GM23248 (cell line): ENCODE measurements at regions not wholly inside any gene's neighbourhood (a gene's known extent, or its start where the extent isn't known, plus 50 kb on each side); places are given as distances from the start of the nearest gene placed in this dataset.

Experiments used
- DNase-seq: peaks from one replicate; pipeline ENCODE4 v3.0.0-alpha.2; 2015
- H2AFZ ChIP-seq: fragments of 200-600 bp; sonication (generic); 2 replicates; pipeline ENCODE4 v1.6.1; 2016; ENCODE audit warnings: antibody characterized with exemption
- H3F3A ChIP-seq: fragments of 200-600 bp; sonication (generic); 2 replicates; pipeline ENCODE4 v1.6.1; 2016; ENCODE audit warnings: mild to moderate bottlenecking, antibody characterized with exemption, mixed run types; ENCODE audit not compliant: insufficient read depth
- H3K27ac ChIP-seq: fragments of 200-600 bp; sonication (generic); 2 replicates; pipeline ENCODE4 v1.5.1; 2016; ENCODE audit warnings: mild to moderate bottlenecking
- H3K27me3 ChIP-seq: fragments of 200-600 bp; sonication (generic); replicated peaks from 2 replicates; pipeline ENCODE4 v1.6.1; 2016; ENCODE audit warnings: mild to moderate bottlenecking; ENCODE audit not compliant: insufficient read depth
- H3K36me3 ChIP-seq: fragments of 200-600 bp; sonication (generic); 2 replicates; pipeline ENCODE4 v1.6.1; 2016; ENCODE audit warnings: low read depth, mild to moderate bottlenecking
- H3K4me1 ChIP-seq: fragments of 200-600 bp; sonication (generic); 2 replicates; pipeline ENCODE4 v1.6.1; 2016; ENCODE audit warnings: mild to moderate bottlenecking; ENCODE audit not compliant: insufficient read depth
- H3K4me2 ChIP-seq: fragments of 200-600 bp; sonication (generic); one replicate; pipeline ENCODE4 v1.6.1; 2016; ENCODE audit warnings: mild to moderate bottlenecking; ENCODE audit not compliant: unreplicated experiment
- H3K4me3 ChIP-seq: fragments of 200-600 bp; sonication (generic); 2 replicates; pipeline ENCODE4 v1.5.1; 2016; ENCODE audit warnings: mild to moderate bottlenecking
- H3K79me2 ChIP-seq: fragments of 200-600 bp; sonication (generic); 2 replicates; pipeline ENCODE4 v1.6.1; 2016; ENCODE audit warnings: mild to moderate bottlenecking; ENCODE audit not compliant: insufficient read depth
- H3K9ac ChIP-seq: fragments of 200-600 bp; sonication (generic); 2 replicates; pipeline ENCODE4 v1.6.1; 2016; ENCODE audit warnings: mild to moderate bottlenecking
- H3K9me2 ChIP-seq: fragments of 200-600 bp; sonication (generic); 2 replicates; pipeline ENCODE4 v1.6.1; 2016; ENCODE audit warnings: mixed run types, mild to moderate bottlenecking, moderate library complexity; ENCODE audit not compliant: insufficient read depth
- H3K9me3 ChIP-seq: fragments of 200-600 bp; sonication (generic); one replicate; pipeline ENCODE4 v1.6.1; 2017; ENCODE audit warnings: low read depth
- H4K20me1 ChIP-seq: fragments of 200-600 bp; sonication (generic); 2 replicates; pipeline ENCODE4 v1.6.0; 2016; ENCODE audit not compliant: insufficient read depth
- EZH2 ChIP-seq: fragments of 200-600 bp; sonication (generic); IDR thresholded peaks from 2 replicates; pipeline ENCODE4 v1.6.1; 2018; ENCODE audit warnings: antibody characterized with exemption, mild to moderate bottlenecking; ENCODE audit not compliant: insufficient read depth, poor library complexity, severe bottlenecking
- EZH2phosphoT487 ChIP-seq: fragments of 200-600 bp; sonication (generic); IDR thresholded peaks from 2 replicates; pipeline ENCODE4 v1.6.1; 2018; ENCODE audit warnings: antibody characterized with exemption, moderate library complexity, mild to moderate bottlenecking, low read depth; ENCODE audit not compliant: insufficient read depth
- WGBS, 2 experiments: methylation state at CpG; one replicate each; pipeline ENCODE4 v1.1.6; 2015 to 2017; ENCODE audit warnings: low lambda C conversion rate in 2 of 2, low coverage in 1 of 2; ENCODE audit errors: missing lambda C conversion rate in 2 of 2; 5-methylcytosine and 5-hydroxymethylcytosine counted together
- in situ Hi-C: fragments of 300-500 bp; cut with MboI; formaldehyde crosslinking; loops from 2 replicates; pipeline ENCODE4 v1.15.0; 2020

DNA sequence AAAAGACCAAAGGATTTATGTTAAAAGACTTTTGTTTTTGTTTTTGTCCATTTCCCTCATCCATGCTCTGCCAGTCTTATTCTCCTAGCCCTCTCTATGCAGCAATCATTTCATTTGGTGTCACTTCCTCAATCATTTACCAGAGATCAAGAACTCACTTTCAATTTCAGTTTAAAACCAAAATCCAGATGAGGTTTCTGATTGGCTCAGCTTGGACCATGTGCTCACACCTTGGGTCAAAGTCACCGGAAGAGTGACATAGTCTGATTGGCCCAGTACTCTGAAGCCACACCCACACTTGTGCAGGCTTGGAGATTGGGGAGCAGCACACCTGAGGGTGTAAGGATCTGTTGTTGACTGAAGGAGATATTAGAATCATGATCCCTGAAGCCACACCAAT, 79.6 kb downstream of the TLR4 start:
- Histone ChIP-seq H3K27me3 (no peaks in the 10 kb centered on the region), H3K4me3 (peak overlapping the region; percentile 78), H4K20me1 (no peaks in the 10 kb centered on the region), H3K4me2 (peak overlapping the region; percentile 87), H3K36me3 (no peaks in the 10 kb centered on the region), H3K4me1 (peaks cover 12% of the 10 kb centered on the region), H3K79me2 (no peaks in the 10 kb centered on the region), H3K27ac (peak overlapping the region; percentile 68; the same call in 1 of the 2 replicates), H3K9me3 (no peaks in the 10 kb centered on the region), H3F3A (peaks cover 17% of the 10 kb centered on the region), H3K9ac (no peak overlapping the region), H2AFZ (peak overlapping the region; percentile 82; the same call in 1 of the 2 replicates), H3K9me2 (no peaks in the 10 kb centered on the region)
- no peak for DNase-seq
- 100% methylated on average over 1 of the region's 1 CpG for WGBS, 2 experiments
- TF ChIP-seq EZH2 (no peak), EZH2phosphoT487 (no peak)
- in situ Hi-C loops: loop anchor here (10.0 kb wide), 1 partner anchor 1581 kb away; the partner anchor contains the start of gene BRINP1

DNA sequence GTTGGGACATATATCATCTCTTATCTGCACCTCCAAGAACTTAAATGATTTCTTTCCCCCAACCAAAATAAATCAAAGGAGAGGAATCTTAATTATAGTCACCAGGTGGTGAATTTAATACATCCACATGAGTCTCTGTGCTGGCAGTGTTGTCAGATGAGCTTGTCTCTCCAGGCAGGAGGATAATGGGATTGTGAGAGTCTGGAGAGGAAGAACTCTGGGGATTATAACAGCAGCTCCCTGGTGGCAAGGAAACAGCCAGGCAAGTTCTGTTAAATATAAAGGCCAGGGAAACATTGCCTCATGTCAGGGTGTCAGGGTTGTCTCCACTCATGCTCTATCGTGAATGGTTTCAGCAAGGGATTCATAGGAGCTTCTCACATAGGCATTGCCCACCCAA, 80.8 kb downstream of the TLR4 start:
- Histone ChIP-seq H2AFZ (no peak overlapping the region), H3K27ac (no peak overlapping the region), H3K4me2 (no peak overlapping the region), H4K20me1 (no peaks in the 10 kb centered on the region), H3K27me3 (no peaks in the 10 kb centered on the region), H3K4me1 (peaks cover 12% of the 10 kb centered on the region), H3K4me3 (no peak overlapping the region), H3K79me2 (no peaks in the 10 kb centered on the region), H3K36me3 (no peaks in the 10 kb centered on the region), H3K9me2 (no peaks in the 10 kb centered on the region), H3F3A (peaks cover 17% of the 10 kb centered on the region), H3K9ac (no peak overlapping the region), H3K9me3 (no peaks in the 10 kb centered on the region)
- WGBS, 2 experiments: 77 to 80% methylated on average over 1 of the region's 1 CpG
- TF ChIP-seq EZH2: no peak
- no peak for TF ChIP-seq EZH2phosphoT487
- no peak for DNase-seq
- in situ Hi-C loops: loop anchor here (10.0 kb wide), 1 partner anchor 1580 kb away; the partner anchor contains the start of gene BRINP1

DNA sequence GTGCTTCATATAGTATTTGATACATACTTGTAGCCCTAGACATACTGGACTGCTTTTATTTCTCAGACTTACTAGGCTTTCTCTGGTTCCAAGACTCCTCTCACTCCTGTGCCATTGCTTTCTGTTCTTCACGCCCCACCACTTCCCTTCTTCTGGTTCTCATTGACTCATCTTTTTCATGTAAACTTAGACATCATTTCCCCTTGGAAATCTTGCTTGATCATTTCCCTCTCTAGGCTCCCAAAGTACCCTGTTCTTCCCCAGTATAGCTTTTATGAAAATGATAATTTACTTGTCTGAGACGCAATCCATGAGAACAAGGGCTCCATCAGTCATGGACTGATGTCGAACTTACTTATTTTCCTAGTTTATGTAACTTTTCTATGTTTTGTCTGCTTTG, 83.5 kb downstream of the TLR4 start:
- no peak overlapping the region for H2AFZ ChIP-seq
- no peak for DNase-seq
- in situ Hi-C loops: loop anchor here (10.0 kb wide), 1 partner anchor 1577 kb away; the partner anchor contains the start of gene BRINP1
- H3K27me3 ChIP-seq: no peaks in the 10 kb centered on the region
- no peaks in the 10 kb centered on the region for H3K9me2 ChIP-seq
- H3F3A ChIP-seq: peaks cover 13% of the 10 kb centered on the region
- peaks cover 8% of the 10 kb centered on the region for H3K4me1 ChIP-seq
- no peak overlapping the region for H3K4me3 ChIP-seq
- H3K79me2 ChIP-seq: no peaks in the 10 kb centered on the region
- H3K27ac ChIP-seq: no peak overlapping the region
- H3K36me3 ChIP-seq: no peaks in the 10 kb centered on the region
- WGBS, 2 experiments: 63 to 73% methylated on average over 3 of the region's 3 CpGs
- H3K9me3 ChIP-seq: no peaks in the 10 kb centered on the region
- H3K9ac ChIP-seq: no peak overlapping the region
- no peaks in the 10 kb centered on the region for H4K20me1 ChIP-seq
- TF ChIP-seq EZH2 (no peak), EZH2phosphoT487 (no peak)
- H3K4me2 ChIP-seq: no peak overlapping the region

DNA sequence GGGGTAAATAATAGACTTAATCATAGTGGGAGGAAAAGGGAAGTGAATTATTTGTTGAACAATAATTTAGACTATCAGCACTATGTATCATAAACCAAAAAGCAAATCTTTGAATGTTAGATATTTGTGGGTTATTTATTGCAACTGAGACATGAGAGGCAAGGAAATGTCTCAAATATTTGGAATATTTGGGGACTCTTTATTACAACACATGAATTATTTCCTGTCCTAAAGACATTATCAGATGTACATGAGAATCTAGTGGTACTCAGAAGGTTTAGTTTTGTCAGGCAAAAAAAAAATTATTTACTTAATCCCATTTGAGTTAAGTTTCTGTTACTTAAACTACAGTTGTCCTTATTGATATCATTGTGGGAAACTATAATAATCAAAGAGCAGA, 91.1 kb downstream of the TLR4 start:
- H3K4me2 ChIP-seq: no peak overlapping the region
- H3K27ac ChIP-seq: no peak overlapping the region
- no peaks in the 10 kb centered on the region for H3K9me3 ChIP-seq
- H3K4me1 ChIP-seq: peaks cover 11% of the 10 kb centered on the region; the same call in 1 of the 2 replicates
- no peaks in the 10 kb centered on the region for H3K36me3 ChIP-seq
- no peaks in the 10 kb centered on the region for H4K20me1 ChIP-seq
- TF ChIP-seq EZH2phosphoT487: no peak
- TF ChIP-seq EZH2: no peak
- no peak overlapping the region for H2AFZ ChIP-seq
- H3K79me2 ChIP-seq: no peaks in the 10 kb centered on the region
- no peak overlapping the region for H3K9ac ChIP-seq
- in situ Hi-C loops: no loop called here
- peaks cover 5% of the 10 kb centered on the region; the same call in 1 of the 2 replicates for H3K9me2 ChIP-seq
- DNase-seq: no peak
- H3K4me3 ChIP-seq: no peak overlapping the region
- H3K27me3 ChIP-seq: no peaks in the 10 kb centered on the region; the same call in 1 of the 2 replicates
- H3F3A ChIP-seq: 0 out of 2 replicates have a peak, but pooled peaks cover 4% of the 10 kb centered on the region
